Hepatocyte (in vitro differentiated cells): ENCODE measurements at regions not wholly inside any gene's neighbourhood (a gene's known extent, or its start where the extent isn't known, plus 50 kb on each side); places are given as distances from the start of the nearest gene placed in this dataset.

Experiments
- EZH2 ChIP-seq: fragments of 200-600 bp; sonication (generic); IDR thresholded peaks from 2 replicates; pipeline ENCODE4 v1.6.1; 2016; ENCODE audit warnings: antibody characterized with exemption, mild to moderate bottlenecking, borderline replicate concordance
- TF ChIP-seq, protein P1 (sequence below): fragments of 200-600 bp; sonication (generic); IDR thresholded peaks from 2 replicates; pipeline ENCODE4 v1.5.1; 2016; ENCODE audit warnings: antibody characterized with exemption, mild to moderate bottlenecking; ENCODE audit not compliant: poor library complexity

DNA sequence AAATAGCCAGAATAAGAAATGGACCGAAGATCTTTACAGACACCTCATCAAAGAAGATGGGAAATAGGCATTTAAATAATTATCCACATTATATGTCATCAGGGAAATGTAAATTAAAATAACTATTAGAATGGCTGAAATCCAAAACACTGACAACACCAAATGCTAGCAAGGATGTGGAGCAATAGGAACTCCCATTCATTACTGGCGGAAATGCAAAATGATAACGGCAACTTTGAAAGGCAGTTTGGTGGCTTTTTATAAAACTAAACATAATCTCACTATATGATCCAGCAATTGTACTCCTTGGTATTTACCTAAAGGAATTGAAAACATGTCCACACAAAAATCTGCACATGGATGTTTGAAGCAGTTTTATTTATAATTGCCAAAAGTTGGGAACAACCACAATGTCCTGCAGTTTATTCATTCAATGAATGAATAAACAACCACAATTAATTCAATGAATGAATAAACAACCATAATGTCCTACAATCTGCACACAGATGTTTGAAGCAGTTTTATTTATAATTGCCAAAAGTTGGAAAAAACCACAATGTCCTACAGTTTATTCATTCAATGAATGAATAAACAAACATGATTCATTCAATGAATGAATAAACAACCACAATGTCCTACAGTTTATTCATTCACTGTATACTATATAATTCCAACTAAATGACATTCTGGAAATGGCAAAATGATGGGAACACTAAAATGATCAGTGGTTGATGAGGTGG, 117.6 kb upstream of the PCDH18 start:
- TF ChIP-seq EZH2 = no peak
- TF ChIP-seq, protein P1, sequence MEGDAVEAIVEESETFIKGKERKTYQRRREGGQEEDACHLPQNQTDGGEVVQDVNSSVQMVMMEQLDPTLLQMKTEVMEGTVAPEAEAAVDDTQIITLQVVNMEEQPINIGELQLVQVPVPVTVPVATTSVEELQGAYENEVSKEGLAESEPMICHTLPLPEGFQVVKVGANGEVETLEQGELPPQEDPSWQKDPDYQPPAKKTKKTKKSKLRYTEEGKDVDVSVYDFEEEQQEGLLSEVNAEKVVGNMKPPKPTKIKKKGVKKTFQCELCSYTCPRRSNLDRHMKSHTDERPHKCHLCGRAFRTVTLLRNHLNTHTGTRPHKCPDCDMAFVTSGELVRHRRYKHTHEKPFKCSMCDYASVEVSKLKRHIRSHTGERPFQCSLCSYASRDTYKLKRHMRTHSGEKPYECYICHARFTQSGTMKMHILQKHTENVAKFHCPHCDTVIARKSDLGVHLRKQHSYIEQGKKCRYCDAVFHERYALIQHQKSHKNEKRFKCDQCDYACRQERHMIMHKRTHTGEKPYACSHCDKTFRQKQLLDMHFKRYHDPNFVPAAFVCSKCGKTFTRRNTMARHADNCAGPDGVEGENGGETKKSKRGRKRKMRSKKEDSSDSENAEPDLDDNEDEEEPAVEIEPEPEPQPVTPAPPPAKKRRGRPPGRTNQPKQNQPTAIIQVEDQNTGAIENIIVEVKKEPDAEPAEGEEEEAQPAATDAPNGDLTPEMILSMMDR = no peak
